Progenitor cell of endocrine pancreas (in vitro differentiated cells): ENCODE measurements at regions not wholly inside any gene's neighbourhood (a gene's known extent, or its start where the extent isn't known, plus 50 kb on each side); places are given as distances from the start of the nearest gene placed in this dataset.

Source experiments
- DNase-seq: peaks from one replicate; pipeline ENCODE4 v3.0.0; 2021; ENCODE audit warnings: low spot score; ENCODE audit not compliant: unreplicated experiment
- H3K27ac Mint-ChIP-seq: 2 replicates; pipeline ENCODE4 v1.8.0; 2021; ENCODE audit warnings: mild to moderate bottlenecking, moderate library complexity, mixed read lengths
- H3K27me3 Mint-ChIP-seq: 2 replicates; pipeline ENCODE4 v1.8.0; 2021; ENCODE audit warnings: mixed read lengths
- H3K36me3 Mint-ChIP-seq: 2 replicates; pipeline ENCODE4 v1.8.0; 2022; ENCODE audit warnings: mixed read lengths; ENCODE audit not compliant: insufficient read depth
- H3K4me1 Mint-ChIP-seq: 2 replicates; pipeline ENCODE4 v1.8.0; 2021; ENCODE audit warnings: low read depth, mixed read lengths
- H3K4me3 Mint-ChIP-seq: 2 replicates; pipeline ENCODE4 v1.8.0; 2021; ENCODE audit warnings: low read depth, mild to moderate bottlenecking, moderate library complexity, mixed read lengths
- H3K9me3 Mint-ChIP-seq: 2 replicates; pipeline ENCODE4 v1.8.0; 2021; ENCODE audit warnings: low read depth, mixed read lengths
- TF ChIP-seq, protein P1 (sequence below): fragments of 200-600 bp; sonication (generic); IDR thresholded peaks from one replicate; pipeline ENCODE4 v1.5.0; 2021; ENCODE audit warnings: antibody characterized with exemption, mild to moderate bottlenecking; ENCODE audit not compliant: unreplicated experiment

DNA sequence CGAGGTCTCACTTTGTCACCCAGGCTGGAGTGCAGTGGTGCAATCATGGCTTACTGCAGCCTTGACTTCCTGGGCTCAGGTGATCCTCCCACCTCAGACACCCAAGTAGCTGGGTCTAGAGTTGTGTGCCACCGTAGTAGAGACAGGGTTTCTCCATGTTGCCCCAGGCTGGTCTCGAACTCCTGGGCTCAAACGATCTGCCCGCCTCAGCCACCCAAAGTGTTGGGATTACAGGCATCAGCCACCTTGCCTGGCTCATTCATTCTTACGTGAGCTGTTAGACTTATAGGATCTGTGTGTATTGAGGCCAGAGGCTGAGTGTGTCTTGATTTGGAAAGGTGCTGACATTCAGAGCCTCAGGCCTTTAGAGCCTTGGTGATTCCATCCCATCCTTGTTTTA, 128.1 kb downstream of the SLC25A47 start:
- Mint-ChIP-seq H3K36me3 (no peaks in the 10 kb centered on the region), H3K27me3 (peaks cover 2% of the 10 kb centered on the region), H3K9me3 (no peaks in the 10 kb centered on the region), H3K4me1 (peaks cover 20% of the 10 kb centered on the region), H3K27ac (no peak overlapping the region), H3K4me3 (no peak overlapping the region)
- TF ChIP-seq, protein P1, sequence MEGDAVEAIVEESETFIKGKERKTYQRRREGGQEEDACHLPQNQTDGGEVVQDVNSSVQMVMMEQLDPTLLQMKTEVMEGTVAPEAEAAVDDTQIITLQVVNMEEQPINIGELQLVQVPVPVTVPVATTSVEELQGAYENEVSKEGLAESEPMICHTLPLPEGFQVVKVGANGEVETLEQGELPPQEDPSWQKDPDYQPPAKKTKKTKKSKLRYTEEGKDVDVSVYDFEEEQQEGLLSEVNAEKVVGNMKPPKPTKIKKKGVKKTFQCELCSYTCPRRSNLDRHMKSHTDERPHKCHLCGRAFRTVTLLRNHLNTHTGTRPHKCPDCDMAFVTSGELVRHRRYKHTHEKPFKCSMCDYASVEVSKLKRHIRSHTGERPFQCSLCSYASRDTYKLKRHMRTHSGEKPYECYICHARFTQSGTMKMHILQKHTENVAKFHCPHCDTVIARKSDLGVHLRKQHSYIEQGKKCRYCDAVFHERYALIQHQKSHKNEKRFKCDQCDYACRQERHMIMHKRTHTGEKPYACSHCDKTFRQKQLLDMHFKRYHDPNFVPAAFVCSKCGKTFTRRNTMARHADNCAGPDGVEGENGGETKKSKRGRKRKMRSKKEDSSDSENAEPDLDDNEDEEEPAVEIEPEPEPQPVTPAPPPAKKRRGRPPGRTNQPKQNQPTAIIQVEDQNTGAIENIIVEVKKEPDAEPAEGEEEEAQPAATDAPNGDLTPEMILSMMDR: no peak
- no peak for DNase-seq

DNA sequence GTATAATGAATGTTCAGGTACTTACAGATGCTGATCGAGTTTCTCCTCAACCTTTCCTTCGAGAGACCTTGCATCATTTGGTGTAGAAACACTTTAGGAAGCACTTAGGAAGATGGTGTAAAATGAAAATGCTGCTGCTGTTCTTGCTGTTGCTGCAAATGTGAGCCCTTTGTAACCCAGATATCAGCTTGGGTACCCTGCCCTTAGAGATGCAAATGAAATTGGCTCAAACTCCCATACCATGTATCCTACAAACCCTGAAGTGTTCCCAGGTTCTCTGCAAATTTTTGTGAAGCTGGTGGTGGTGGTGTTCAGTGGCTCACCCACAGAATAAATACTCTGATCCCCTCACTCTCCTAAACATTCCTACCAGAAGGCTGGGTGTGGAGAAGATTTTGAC, 130.8 kb downstream of the SLC25A47 start:
- Mint-ChIP-seq H3K27ac (no peak overlapping the region), H3K4me3 (no peak overlapping the region), H3K9me3 (no peaks in the 10 kb centered on the region), H3K36me3 (no peaks in the 10 kb centered on the region), H3K27me3 (peaks cover 2% of the 10 kb centered on the region), H3K4me1 (peaks cover 18% of the 10 kb centered on the region)
- TF ChIP-seq, protein P1: no peak
- no peak for DNase-seq

DNA sequence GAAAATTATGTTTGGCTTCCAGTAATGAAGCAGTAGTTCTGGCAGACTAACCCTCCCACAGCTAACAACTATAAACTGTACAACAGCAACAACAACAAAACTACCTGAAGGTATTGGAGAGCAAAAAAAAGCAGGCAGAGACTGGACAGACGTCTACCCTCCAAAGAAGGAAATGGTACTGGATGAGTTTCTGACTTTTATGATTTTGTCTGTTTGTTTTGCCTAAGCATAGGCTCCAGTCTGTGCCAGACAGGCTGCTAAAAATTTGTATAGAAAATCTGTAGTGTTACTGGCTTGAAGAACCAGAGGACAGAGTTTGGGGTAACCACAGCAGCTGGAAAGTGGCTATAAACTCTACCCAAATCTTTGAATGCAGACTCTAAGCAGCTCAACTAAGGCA, 131.3 kb downstream of the SLC25A47 start:
- no peaks in the 10 kb centered on the region for H3K36me3 Mint-ChIP-seq
- no peaks in the 10 kb centered on the region for H3K9me3 Mint-ChIP-seq
- H3K27me3 Mint-ChIP-seq: peaks cover 2% of the 10 kb centered on the region
- DNase-seq: no peak
- peaks cover 18% of the 10 kb centered on the region for H3K4me1 Mint-ChIP-seq
- no peak overlapping the region for H3K27ac Mint-ChIP-seq
- H3K4me3 Mint-ChIP-seq: no peak overlapping the region
- TF ChIP-seq, protein P1: no peak

DNA sequence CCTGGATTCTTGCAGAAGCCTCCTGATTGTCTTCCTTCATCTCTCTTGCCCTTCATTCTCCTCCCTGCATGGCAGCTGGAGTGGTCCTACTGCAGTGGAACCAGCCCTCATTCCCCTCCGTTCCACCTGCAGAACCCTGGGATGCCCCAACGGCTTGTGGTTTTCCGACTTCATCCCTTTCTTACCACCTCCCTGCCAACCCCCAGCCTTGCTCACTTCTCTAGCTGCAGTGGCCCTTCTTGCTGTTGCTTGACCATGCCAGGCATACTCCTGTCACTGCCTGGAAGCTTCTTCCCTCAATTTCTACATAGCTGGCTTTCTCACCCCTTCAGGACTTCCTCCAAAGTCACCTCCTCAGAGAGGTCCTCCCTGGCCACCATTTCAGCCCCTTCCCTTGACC, 123.3 kb downstream of the BEGAIN start:
- H3K27me3 Mint-ChIP-seq: peaks cover 11% of the 10 kb centered on the region
- TF ChIP-seq, protein P1: no peak
- peaks cover 1% of the 10 kb centered on the region for H3K4me1 Mint-ChIP-seq
- DNase-seq: no peak
- H3K9me3 Mint-ChIP-seq: no peaks in the 10 kb centered on the region
- H3K4me3 Mint-ChIP-seq: no peak overlapping the region
- H3K36me3 Mint-ChIP-seq: no peaks in the 10 kb centered on the region
- H3K27ac Mint-ChIP-seq: no peak overlapping the region

DNA sequence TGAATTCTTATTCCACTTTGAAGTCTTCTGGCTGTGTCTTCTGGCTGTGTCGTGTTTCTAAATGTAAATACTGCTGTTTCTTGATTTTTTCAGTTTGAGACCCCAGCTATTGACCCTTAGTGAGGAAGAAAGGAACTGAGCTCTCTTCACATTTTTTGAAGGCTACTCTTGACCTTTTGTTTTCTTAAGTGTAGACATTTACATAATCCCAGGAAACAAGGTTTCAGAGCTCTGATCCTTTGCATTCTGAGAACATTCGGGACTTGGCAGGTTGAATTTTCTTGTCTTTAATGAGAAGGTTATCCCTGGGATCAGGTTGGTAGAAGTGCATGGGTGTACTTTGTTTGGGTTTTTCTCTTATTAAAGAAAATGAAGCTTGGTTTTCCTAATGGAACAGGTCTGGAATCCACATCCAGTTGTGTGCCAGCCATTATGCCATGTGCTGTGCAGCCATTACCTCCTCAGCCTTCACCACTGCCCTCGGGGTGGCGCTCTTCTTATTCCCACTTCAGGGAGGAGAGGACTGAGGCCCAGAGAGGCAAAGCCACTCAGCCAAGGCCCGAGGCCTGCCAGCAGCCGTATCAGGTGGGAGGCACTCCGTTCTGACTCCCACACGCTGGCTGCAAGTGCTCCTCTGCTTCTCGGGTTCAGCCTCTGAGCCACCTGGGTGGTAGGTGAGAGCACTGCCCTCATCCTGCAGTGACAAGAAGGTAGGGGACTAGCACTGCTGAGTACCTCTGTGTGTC, 120.9 kb downstream of the BEGAIN start:
- H3K36me3 Mint-ChIP-seq: peaks cover 3% of the 10 kb centered on the region
- TF ChIP-seq, protein P1: no peak
- H3K27ac Mint-ChIP-seq: no peak overlapping the region
- DNase-seq: no peak
- no peaks in the 10 kb centered on the region for H3K9me3 Mint-ChIP-seq
- H3K4me3 Mint-ChIP-seq: no peak overlapping the region
- H3K27me3 Mint-ChIP-seq: peaks cover 11% of the 10 kb centered on the region
- H3K4me1 Mint-ChIP-seq: peaks cover 1% of the 10 kb centered on the region
